NT2/D1 (cell line): ENCODE measurements at regions not wholly inside any gene's neighbourhood (a gene's known extent, or its start where the extent isn't known, plus 50 kb on each side); places are given as distances from the start of the nearest gene placed in this dataset.

Source experiments
- DNase-seq: peaks from one replicate; pipeline ENCODE4 v3.0.0-alpha.2; 2011; ENCODE audit warnings: low read depth, low spot score
- H3K27me3 ChIP-seq: 2 replicates; pipeline ENCODE4 v1.6.0; 2011; ENCODE audit warnings: mild to moderate bottlenecking; ENCODE audit not compliant: insufficient read length, insufficient read depth
- H3K36me3 ChIP-seq: 2 replicates; pipeline ENCODE4 v1.6.1; 2011; ENCODE audit warnings: mild to moderate bottlenecking, low read length, mixed read lengths; ENCODE audit not compliant: insufficient read depth, insufficient read length
- H3K4me1 ChIP-seq: 2 replicates; pipeline ENCODE4 v1.5.1; 2011; ENCODE audit not compliant: insufficient read depth, insufficient read length
- H3K4me3 ChIP-seq: 2 replicates; pipeline ENCODE4 v1.5.1; 2011; ENCODE audit warnings: low read depth; ENCODE audit not compliant: insufficient read length
- H3K9ac ChIP-seq: 2 replicates; pipeline ENCODE4 v1.6.0; 2011; ENCODE audit warnings: low read depth; ENCODE audit not compliant: insufficient read length
- H3K9me3 ChIP-seq: 2 replicates; pipeline ENCODE4 v1.5.1; 2011; ENCODE audit warnings: mild to moderate bottlenecking, low read length; ENCODE audit not compliant: insufficient read depth
- SUZ12 ChIP-seq: IDR thresholded peaks from 2 replicates; pipeline ENCODE4 v1.6.1; 2011; ENCODE audit not compliant: insufficient read length, insufficient read depth; ENCODE audit errors: extremely low read depth
- YY1 ChIP-seq: IDR thresholded peaks from 2 replicates; pipeline ENCODE4 v1.6.1; 2011; ENCODE audit not compliant: insufficient read length, insufficient read depth
- ZNF274 ChIP-seq: IDR thresholded peaks from 2 replicates; pipeline ENCODE4 v1.6.1; 2011; ENCODE audit warnings: mild to moderate bottlenecking, low read depth, low read length

DNA sequence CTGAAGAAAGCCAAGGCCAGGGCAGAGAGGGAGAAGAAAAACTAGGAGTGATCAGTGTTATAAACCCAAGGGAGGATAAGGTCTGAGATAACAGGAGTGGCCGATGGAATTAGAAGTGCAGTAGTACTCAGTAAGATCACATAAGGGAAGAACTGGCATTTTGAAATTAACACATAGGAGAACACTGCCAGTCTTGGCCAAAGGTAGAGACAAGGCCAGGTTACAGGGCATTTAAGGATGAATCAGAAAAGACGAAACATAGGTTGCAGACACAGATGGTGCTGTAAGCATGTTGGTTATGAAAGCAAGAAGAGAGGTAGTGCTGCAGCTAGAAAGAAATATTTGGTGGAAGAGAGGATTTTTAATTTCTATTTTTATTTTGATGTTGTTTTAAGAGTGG, 278.9 kb upstream of the SNX7 start:
- Histone ChIP-seq H3K4me1 (no peaks in the 10 kb centered on the region), H3K4me3 (no peak overlapping the region), H3K9me3 (no peaks in the 10 kb centered on the region), H3K36me3 (no peaks in the 10 kb centered on the region), H3K27me3 (no peaks in the 10 kb centered on the region), H3K9ac (no peak overlapping the region)
- DNase-seq, result no peak
- no peak for TF ChIP-seq YY1
- TF ChIP-seq ZNF274, result no peak
- no peak for TF ChIP-seq SUZ12

GRCh38 chr1:98374098-98374497, 287.4 kb upstream of the SNX7 start:
- no peaks in the 10 kb centered on the region for H3K27me3 ChIP-seq
- TF ChIP-seq SUZ12, result no peak
- no peak for TF ChIP-seq YY1
- no peak for TF ChIP-seq ZNF274
- no peaks in the 10 kb centered on the region for H3K9me3 ChIP-seq
- no peaks in the 10 kb centered on the region for H3K36me3 ChIP-seq
- DNase-seq, result no peak
- no peaks in the 10 kb centered on the region for H3K4me1 ChIP-seq
- H3K4me3 ChIP-seq, result no peak overlapping the region
- no peak overlapping the region for H3K9ac ChIP-seq

DNA sequence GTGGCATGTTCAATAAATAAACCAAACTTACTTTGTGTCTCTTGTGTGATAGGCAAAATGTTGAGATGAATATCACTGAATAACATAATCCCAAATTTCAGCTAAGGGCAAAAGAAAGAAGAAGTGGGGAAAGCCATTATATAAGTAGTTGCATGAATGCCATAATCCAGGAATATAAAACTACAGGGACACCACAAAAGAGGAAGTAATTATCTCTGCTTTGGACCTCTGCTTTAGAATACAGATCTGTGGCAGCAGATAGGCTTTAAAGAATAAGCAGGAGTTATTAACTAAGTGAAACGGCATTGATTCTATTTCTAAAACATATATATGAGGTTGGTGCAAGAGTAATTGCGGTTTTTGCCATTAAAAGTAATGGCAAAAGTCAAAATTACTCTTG, 288.5 kb upstream of the SNX7 start:
- H3K27me3 ChIP-seq, result no peaks in the 10 kb centered on the region
- H3K9me3 ChIP-seq, result no peaks in the 10 kb centered on the region
- H3K4me1 ChIP-seq, result no peaks in the 10 kb centered on the region
- H3K4me3 ChIP-seq, result no peak overlapping the region
- TF ChIP-seq ZNF274, result no peak
- no peak for TF ChIP-seq YY1
- TF ChIP-seq SUZ12, result no peak
- no peaks in the 10 kb centered on the region for H3K36me3 ChIP-seq
- no peak for DNase-seq
- H3K9ac ChIP-seq, result no peak overlapping the region

DNA sequence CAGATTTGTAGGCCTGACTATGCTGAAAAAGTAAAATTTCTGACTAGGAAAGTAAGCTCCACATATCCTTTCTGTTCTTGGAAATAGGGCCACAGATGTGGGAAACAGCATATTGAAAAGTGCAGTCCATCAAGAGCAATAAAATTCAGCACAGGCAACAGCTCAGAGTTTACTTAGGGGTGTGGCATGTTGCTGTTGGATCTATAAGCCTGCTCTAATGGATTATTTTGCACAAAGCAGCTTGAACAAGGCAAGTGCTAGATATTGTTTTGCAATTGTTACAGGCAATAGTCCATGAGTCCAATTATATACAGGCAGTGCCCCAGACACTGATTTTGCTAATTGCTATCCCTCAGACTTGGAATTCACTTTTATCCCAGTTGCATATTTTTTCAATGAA, 289.8 kb upstream of the SNX7 start:
- Histone ChIP-seq H3K4me3 (no peak overlapping the region), H3K9ac (no peak overlapping the region), H3K9me3 (no peaks in the 10 kb centered on the region), H3K36me3 (no peaks in the 10 kb centered on the region), H3K4me1 (no peaks in the 10 kb centered on the region), H3K27me3 (no peaks in the 10 kb centered on the region)
- TF ChIP-seq SUZ12, result no peak
- TF ChIP-seq YY1, result no peak
- TF ChIP-seq ZNF274, result no peak
- no peak for DNase-seq

DNA sequence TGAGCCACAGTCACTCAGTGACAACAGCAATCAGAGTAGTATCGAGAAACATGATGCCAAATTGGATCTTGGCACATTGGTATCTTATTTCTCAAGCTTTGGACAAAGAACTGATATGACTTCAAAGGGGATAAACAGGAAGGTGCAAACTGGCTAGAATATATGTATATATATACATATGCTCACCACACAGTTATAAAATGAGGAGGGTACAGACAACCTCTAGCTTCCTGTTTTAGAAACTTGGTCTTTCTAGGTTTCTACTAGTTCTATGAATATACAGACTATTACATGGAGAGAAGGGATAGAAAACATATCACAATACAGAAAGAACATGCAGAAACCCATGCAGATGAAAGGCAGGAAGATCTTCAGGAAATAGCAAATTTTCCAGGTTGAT, 292.1 kb upstream of the SNX7 start:
- Histone ChIP-seq H3K4me3 (no peak overlapping the region), H3K4me1 (no peaks in the 10 kb centered on the region), H3K27me3 (no peaks in the 10 kb centered on the region), H3K9me3 (no peaks in the 10 kb centered on the region), H3K36me3 (no peaks in the 10 kb centered on the region), H3K9ac (no peak overlapping the region)
- DNase-seq, result no peak
- no peak for TF ChIP-seq YY1

DNA sequence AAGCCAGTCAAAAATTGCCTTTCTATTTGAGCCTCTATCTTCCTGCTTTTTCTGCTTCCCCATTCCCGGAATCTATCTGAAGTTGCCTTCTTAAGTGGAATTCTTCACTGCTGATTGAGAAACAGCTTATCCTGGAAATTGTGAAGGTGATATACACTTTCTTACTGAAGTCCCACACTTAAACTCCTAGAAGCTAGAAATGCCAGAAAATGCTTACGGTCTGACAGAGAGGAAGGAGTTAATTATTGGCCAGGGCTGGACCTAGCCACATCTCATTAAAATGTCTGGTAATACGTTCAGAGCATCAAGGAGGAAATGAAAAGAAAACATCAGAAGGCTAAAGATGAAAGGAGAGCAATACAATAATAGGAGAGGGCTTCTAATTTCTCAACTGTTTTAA, 292.5 kb upstream of the SNX7 start:
- H3K36me3 ChIP-seq, result no peaks in the 10 kb centered on the region
- no peak for DNase-seq
- no peak overlapping the region for H3K4me3 ChIP-seq
- H3K27me3 ChIP-seq, result no peaks in the 10 kb centered on the region
- H3K9ac ChIP-seq, result no peak overlapping the region
- no peaks in the 10 kb centered on the region for H3K4me1 ChIP-seq
- no peaks in the 10 kb centered on the region for H3K9me3 ChIP-seq
- TF ChIP-seq YY1, result no peak
- TF ChIP-seq SUZ12, result no peak
- no peak for TF ChIP-seq ZNF274

GRCh38 chr1:98367426-98367825, 294.1 kb upstream of the SNX7 start:
- DNase-seq, result no peak
- Histone ChIP-seq H3K27me3 (no peaks in the 10 kb centered on the region), H3K4me3 (no peak overlapping the region), H3K36me3 (no peaks in the 10 kb centered on the region), H3K9me3 (peaks cover 9% of the 10 kb centered on the region; the same call in 1 of the 2 replicates), H3K9ac (no peak overlapping the region), H3K4me1 (no peaks in the 10 kb centered on the region)
- no peak for TF ChIP-seq ZNF274
- no peak for TF ChIP-seq SUZ12
- no peak for TF ChIP-seq YY1

DNA sequence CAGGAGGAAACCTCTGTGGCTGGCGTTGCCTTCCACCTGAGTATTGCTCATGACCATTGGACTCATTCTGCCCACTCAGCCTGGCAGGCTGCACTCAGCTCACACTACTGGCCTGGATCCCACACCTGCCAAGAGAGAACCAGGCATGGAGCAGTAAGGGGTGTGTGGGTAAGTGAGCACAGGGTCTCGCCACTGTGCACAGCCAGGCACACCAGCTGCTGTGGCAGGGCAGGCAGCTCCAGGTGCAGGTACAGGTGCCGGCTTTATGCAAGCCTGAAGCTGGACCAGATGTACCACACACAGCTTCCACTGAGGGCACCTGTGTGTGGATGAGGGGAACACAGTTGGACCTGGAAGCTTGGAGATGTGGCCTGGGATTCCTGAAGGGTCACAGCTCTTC, 295.2 kb upstream of the SNX7 start:
- no peak overlapping the region for H3K9ac ChIP-seq
- DNase-seq, result no peak
- no peak overlapping the region for H3K4me3 ChIP-seq
- H3K36me3 ChIP-seq, result no peaks in the 10 kb centered on the region
- peaks cover 13% of the 10 kb centered on the region; the same call in 1 of the 2 replicates for H3K9me3 ChIP-seq
- no peak for TF ChIP-seq SUZ12
- H3K27me3 ChIP-seq, result no peaks in the 10 kb centered on the region
- no peaks in the 10 kb centered on the region for H3K4me1 ChIP-seq
